Thyroid gland (tissue), 4 donors: ENCODE measurements at regions not wholly inside any gene's neighbourhood (a gene's known extent, or its start where the extent isn't known, plus 50 kb on each side); places are given as distances from the start of the nearest gene placed in this dataset.

Experiments
- CTCF ChIP-seq, 6 experiments: fragments of 200-600 bp in 3 of 6; fragments of 450-650 bp in 3 of 6; sonication (generic) in 3 of 6; IDR thresholded peaks; one replicate each; pipeline ENCODE4 v1.5.1; 2016 to 2019; ENCODE audit warnings: antibody characterized with exemption in 6 of 6, mild to moderate bottlenecking in 2 of 6, inconsistent platforms in 1 of 6, moderate library complexity in 1 of 6
- POLR2A ChIP-seq, 2 donors: fragments of 450-650 bp; IDR thresholded peaks; one replicate each; pipeline ENCODE4 v1.6.1; 2017; ENCODE audit warnings: antibody characterized with exemption in 2 of 2, mild to moderate bottlenecking in 2 of 2, moderate library complexity in 1 of 2

- TF ChIP-seq CTCF (IDR thresholded peaks at IDR 0.05) (no peak), POLR2A (IDR thresholded peaks at IDR 0.05) (no peak)
These were observed 221.5 kb upstream of the FAM174A start for GRCh38 chr5:100313657-100314056.
